Ureter (tissue), 1 donor: ENCODE measurements at regions not wholly inside any gene's neighbourhood (a gene's known extent, or its start where the extent isn't known, plus 50 kb on each side); places are given as distances from the start of the nearest gene placed in this dataset.
A peak's percentile ranks its signal among the peaks of the same experiment; 100 is the strongest.
"Not testable (repeated sequence)": the region's sequence is repeated elsewhere in the genome, so short reads cannot be mapped to it uniquely, and the experiment has no call there.

Source experiments
- DNase-seq: peaks from one replicate; pipeline ENCODE4 v3.0.0-alpha.2; 2020; ENCODE audit warnings: low spot score
- donor health status: DM: yes; HTN: yes; CAD: no.

GRCh38 chr6:156689656-156690055, 87.5 kb upstream of the ARID1B start:
- DNase-seq: no peak

- no peak for DNase-seq
Observed at GRCh38 chr6:156688620-156688971, 88.6 kb upstream of the ARID1B start.

- no peak for DNase-seq
Observed at GRCh38 chr6:156687789-156688619, 89.2 kb upstream of the ARID1B start.

GRCh38 chr6:156686995-156687788, 90.0 kb upstream of the ARID1B start:
- DNase-seq: peak; percentile 94

- peak; percentile 63 for DNase-seq
Observed at GRCh38 chr6:156686301-156686994, 90.7 kb upstream of the ARID1B start.

GRCh38 chr6:156685823-156686222, 91.4 kb upstream of the ARID1B start:
- DNase-seq: no peak

GRCh38 chr6:156683821-156684220, 93.4 kb upstream of the ARID1B start:
- no peak for DNase-seq

GRCh38 chr6:156676721-156677120, 100.5 kb upstream of the ARID1B start:
- DNase-seq: no peak

GRCh38 chr6:156674197-156674596, 103.0 kb upstream of the ARID1B start:
- no peak for DNase-seq

GRCh38 chr6:156670097-156670496, 107.1 kb upstream of the ARID1B start:
- DNase-seq: not testable (repeated sequence)

- DNase-seq: no peak
Observed at GRCh38 chr6:156662025-156662445, 115.1 kb upstream of the ARID1B start.

- DNase-seq: no peak
Observed at GRCh38 chr6:156660389-156660788, 116.8 kb upstream of the ARID1B start.

- DNase-seq: no peak
Observed at GRCh38 chr6:156659822-156660198, 117.4 kb upstream of the ARID1B start.

- no peak for DNase-seq
Observed at GRCh38 chr6:156658966-156659821, 118.0 kb upstream of the ARID1B start.

GRCh38 chr6:156658186-156658965, 118.8 kb upstream of the ARID1B start:
- no peak for DNase-seq

GRCh38 chr6:156657296-156657695, 119.9 kb upstream of the ARID1B start:
- DNase-seq: no peak

GRCh38 chr6:156654919-156655918, 122.0 kb upstream of the ARID1B start:
- DNase-seq: no peak

- no peak for DNase-seq
Observed at GRCh38 chr6:156652231-156652750, 124.9 kb upstream of the ARID1B start.

- no peak for DNase-seq
Observed at GRCh38 chr6:156651486-156651885, 125.7 kb upstream of the ARID1B start.
